H9 (cell line): ENCODE measurements at regions not wholly inside any gene's neighbourhood (a gene's known extent, or its start where the extent isn't known, plus 50 kb on each side); places are given as distances from the start of the nearest gene placed in this dataset.

Source experiments
- DNase-seq: peaks from one replicate; pipeline ENCODE4 v3.0.0-alpha.2; 2017
- H2AFZ ChIP-seq: one replicate; pipeline ENCODE4 v1.6.1; 2013; ENCODE audit warnings: mild to moderate bottlenecking, low read length, control low read depth, moderate library complexity
- H2AK5ac ChIP-seq: 2 replicates; pipeline ENCODE4 v1.6.1; 2013; ENCODE audit warnings: low read length, control low read depth, mixed read lengths; ENCODE audit not compliant: insufficient read length
- H2BK120ac ChIP-seq: one replicate; pipeline ENCODE4 v1.6.1; 2013; ENCODE audit warnings: low read depth, mild to moderate bottlenecking, low read length, control low read depth, inconsistent platforms; ENCODE audit not compliant: poor library complexity, severe bottlenecking
- H2BK12ac ChIP-seq: 2 replicates; pipeline ENCODE4 v1.6.1; 2013; ENCODE audit warnings: low read length, control low read depth, mixed read lengths, low read depth; ENCODE audit not compliant: insufficient read length
- H2BK15ac ChIP-seq: 2 replicates; pipeline ENCODE4 v1.6.1; 2013; ENCODE audit warnings: low read depth, low read length, control low read depth
- H2BK20ac ChIP-seq: one replicate; pipeline ENCODE4 v1.6.1; 2013; ENCODE audit warnings: low read depth, mild to moderate bottlenecking, low read length, control low read depth, inconsistent platforms; ENCODE audit not compliant: poor library complexity, severe bottlenecking
- H2BK5ac ChIP-seq: 2 replicates; pipeline ENCODE4 v1.6.1; 2013; ENCODE audit warnings: low read length, control low read depth, mixed read lengths; ENCODE audit not compliant: insufficient read length
- H3K14ac ChIP-seq: 2 replicates; pipeline ENCODE4 v1.6.1; 2013; ENCODE audit warnings: low read length, control low read depth; ENCODE audit not compliant: insufficient read depth
- H3K18ac ChIP-seq: 2 replicates; pipeline ENCODE4 v1.6.1; 2013; ENCODE audit warnings: low read depth, mild to moderate bottlenecking, mixed read lengths, low read length, control low read depth; ENCODE audit not compliant: insufficient read length
- H3K23ac ChIP-seq: 2 replicates; pipeline ENCODE4 v1.6.1; 2013; ENCODE audit warnings: low read length, control low read depth, mixed read lengths, low read depth; ENCODE audit not compliant: insufficient read length
- H3K23me2 ChIP-seq: 2 replicates; pipeline ENCODE4 v1.6.1; 2013; ENCODE audit warnings: low read depth, mild to moderate bottlenecking, mixed read lengths, low read length, control low read depth; ENCODE audit not compliant: insufficient read length, poor library complexity, severe bottlenecking
- H3K27ac ChIP-seq: 2 replicates; pipeline ENCODE4 v1.5.1; 2013; ENCODE audit warnings: low read length, control low read depth, mixed read lengths, low read depth; ENCODE audit not compliant: insufficient read length
- H3K27me3 ChIP-seq: 2 replicates; pipeline ENCODE4 v1.6.1; 2013; ENCODE audit warnings: low read length, control low read depth, inconsistent platforms; ENCODE audit not compliant: insufficient read depth
- H3K4ac ChIP-seq: 2 replicates; pipeline ENCODE4 v1.6.1; 2013; ENCODE audit warnings: low read depth, mild to moderate bottlenecking, control low read depth, inconsistent platforms, low read length, moderate library complexity
- H3K4me1 ChIP-seq: 2 replicates; pipeline ENCODE4 v1.6.1; 2013; ENCODE audit warnings: low read length, control low read depth, inconsistent platforms; ENCODE audit not compliant: insufficient read depth
- H3K4me2 ChIP-seq: 2 replicates; pipeline ENCODE4 v1.6.1; 2013; ENCODE audit warnings: low read length, control low read depth, mixed read lengths; ENCODE audit not compliant: insufficient read length, insufficient read depth
- H3K56ac ChIP-seq: 2 replicates; pipeline ENCODE4 v1.6.1; 2013; ENCODE audit warnings: low read depth, mild to moderate bottlenecking, mixed read lengths, low read length, control low read depth; ENCODE audit not compliant: insufficient read length
- H3K79me1 ChIP-seq: 2 replicates; pipeline ENCODE4 v1.6.1; 2013; ENCODE audit warnings: low read depth, mild to moderate bottlenecking, moderate library complexity, low read length, control low read depth, inconsistent platforms; ENCODE audit not compliant: insufficient read depth, poor library complexity, severe bottlenecking
- H3K79me2 ChIP-seq: 2 replicates; pipeline ENCODE4 v1.6.1; 2013; ENCODE audit warnings: low read length, control low read depth, inconsistent platforms; ENCODE audit not compliant: insufficient read depth
- H3K9ac ChIP-seq: 2 replicates; pipeline ENCODE4 v1.6.1; 2013; ENCODE audit warnings: low read length, control low read depth, mixed read lengths; ENCODE audit not compliant: insufficient read length; ENCODE audit errors: extremely low read depth
- H3K9me3 ChIP-seq: one replicate; pipeline ENCODE4 v1.6.1; 2013; ENCODE audit warnings: low read depth, low read length, inconsistent platforms; ENCODE audit not compliant: control insufficient read depth
- H3T11ph ChIP-seq: one replicate; pipeline ENCODE4 v1.6.1; 2013; ENCODE audit warnings: mild to moderate bottlenecking, low read length, control low read depth, inconsistent platforms
- H4K20me1 ChIP-seq: one replicate; pipeline ENCODE4 v1.6.1; 2013; ENCODE audit not compliant: control insufficient read depth, insufficient read length, insufficient read depth
- H4K5ac ChIP-seq: 2 replicates; pipeline ENCODE4 v1.6.1; 2013; ENCODE audit warnings: low read depth, mild to moderate bottlenecking, mixed read lengths, low read length, control low read depth; ENCODE audit not compliant: insufficient read length
- H4K8ac ChIP-seq: replicated peaks from 2 replicates; pipeline ENCODE4 v1.6.1; 2013; ENCODE audit warnings: low read length, control low read depth, mixed read lengths, low read depth; ENCODE audit not compliant: insufficient read length
- H4K91ac ChIP-seq: 2 replicates; pipeline ENCODE4 v1.6.1; 2013; ENCODE audit warnings: low read depth, mild to moderate bottlenecking, moderate library complexity, mixed read lengths, low read length, control low read depth; ENCODE audit not compliant: insufficient read length
- H3K27ac Mint-ChIP-seq, 3 experiments: 2 replicates in 2 of 3; 3 replicates in 1 of 3; pipeline ENCODE4 v1.8.0; 2020 to 2021; ENCODE audit warnings: mixed read lengths in 3 of 3, mild to moderate bottlenecking in 1 of 3, moderate library complexity in 1 of 3
- H3K27me3 Mint-ChIP-seq: 2 replicates; pipeline ENCODE4 v1.8.0; 2021; ENCODE audit warnings: low read depth, mild to moderate bottlenecking, moderate library complexity, mixed read lengths
- H3K36me3 Mint-ChIP-seq, 3 experiments: 2 replicates in 2 of 3; 3 replicates in 1 of 3; pipeline ENCODE4 v1.8.0; 2020 to 2021; ENCODE audit warnings: low read depth in 3 of 3, mixed read lengths in 3 of 3; ENCODE audit not compliant: insufficient read depth in 1 of 3
- H3K4me1 Mint-ChIP-seq, 2 experiments: 2 replicates each; pipeline ENCODE4 v1.8.0; 2020; ENCODE audit warnings: mixed read lengths in 2 of 2
- H3K4me3 Mint-ChIP-seq, 2 experiments: 2 replicates in 1 of 2; 3 replicates in 1 of 2; pipeline ENCODE4 v1.8.0; 2020 to 2021; ENCODE audit warnings: mild to moderate bottlenecking in 2 of 2, mixed read lengths in 2 of 2, moderate library complexity in 1 of 2
- H3K9me3 Mint-ChIP-seq, 2 experiments: 2 replicates in 1 of 2; 3 replicates in 1 of 2; pipeline ENCODE4 v1.8.0; 2020; ENCODE audit warnings: mild to moderate bottlenecking in 2 of 2, mixed read lengths in 2 of 2, moderate library complexity in 1 of 2
- WGBS: extraction: QIAGEN DNeasy Blood & Tissue Kit; methylation state at CpG from one replicate; pipeline ENCODE4 v1.1.7; 2013; ENCODE audit warnings: missing lambda C conversion rate, low lambda C conversion rate, mixed read lengths; ENCODE audit not compliant: insufficient read length; ENCODE audit errors: extremely low coverage; 5-methylcytosine and 5-hydroxymethylcytosine counted together
- TF ChIP-seq, protein P1 (sequence below): fragments of 200-600 bp; sonication (generic); conservative IDR thresholded peaks from 3 replicates; pipeline ENCODE4 v1.8.0; 2021; ENCODE audit warnings: antibody characterized with exemption, mild to moderate bottlenecking

DNA sequence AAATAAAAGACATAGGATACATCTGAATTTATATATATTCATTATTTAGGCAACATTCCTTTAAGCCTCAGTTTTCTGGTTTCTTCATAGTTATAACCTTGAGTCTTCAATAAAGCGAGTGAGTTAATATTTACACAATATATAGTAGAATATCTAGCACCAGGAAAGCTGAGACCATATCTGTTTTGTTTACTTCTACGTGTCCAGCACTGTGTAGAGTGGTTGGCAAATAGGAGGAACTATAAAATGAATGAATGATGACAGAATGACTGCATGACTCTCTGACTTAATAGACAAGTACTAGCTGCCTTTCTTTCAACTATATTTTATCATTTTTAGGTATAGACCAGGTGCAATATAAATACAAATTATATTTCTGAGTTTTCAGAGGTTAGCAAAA lies 197.8 kb upstream of the RBMS3 start:
- Histone ChIP-seq H2BK12ac (no peak overlapping the region), H2AFZ (no peak overlapping the region), H2BK20ac (no peak overlapping the region), H4K8ac (no peak overlapping the region), H2BK5ac (no peak overlapping the region), H3K27ac (no peak overlapping the region), H3K23ac (no peak overlapping the region), H3K4ac (no peak overlapping the region), H4K5ac (no peak overlapping the region), H3K18ac (no peak overlapping the region), H3K9me3 (no peaks in the 10 kb centered on the region), H3K27me3 (no peaks in the 10 kb centered on the region), H2BK15ac (no peak overlapping the region), H3K79me2 (no peaks in the 10 kb centered on the region), H3K4me2 (no peak overlapping the region), H3K9ac (no peak overlapping the region), H3K23me2 (no peaks in the 10 kb centered on the region), H3T11ph (no peak overlapping the region), H3K79me1 (no peaks in the 10 kb centered on the region), H3K14ac (no peak overlapping the region), H2AK5ac (no peak overlapping the region), H3K56ac (no peak overlapping the region), H4K20me1 (no peaks in the 10 kb centered on the region), H3K4me1 (no peaks in the 10 kb centered on the region), H2BK120ac (no peak overlapping the region), H4K91ac (no peak overlapping the region)
- Mint-ChIP-seq H3K4me3 (no peak overlapping the region), H3K27ac (no peak overlapping the region), H3K36me3 (0 out of 7 replicates have a peak, but pooled peaks cover 0 to 3% (median 0%) of the 10 kb centered on the region in 3 experiments), H3K9me3 (peaks cover 9 to 12% of the 10 kb centered on the region in 2 experiments), H3K4me1 (no peaks in the 10 kb centered on the region), H3K27me3 (no peaks in the 10 kb centered on the region)
- DNase-seq: no peak
- TF ChIP-seq, protein P1, sequence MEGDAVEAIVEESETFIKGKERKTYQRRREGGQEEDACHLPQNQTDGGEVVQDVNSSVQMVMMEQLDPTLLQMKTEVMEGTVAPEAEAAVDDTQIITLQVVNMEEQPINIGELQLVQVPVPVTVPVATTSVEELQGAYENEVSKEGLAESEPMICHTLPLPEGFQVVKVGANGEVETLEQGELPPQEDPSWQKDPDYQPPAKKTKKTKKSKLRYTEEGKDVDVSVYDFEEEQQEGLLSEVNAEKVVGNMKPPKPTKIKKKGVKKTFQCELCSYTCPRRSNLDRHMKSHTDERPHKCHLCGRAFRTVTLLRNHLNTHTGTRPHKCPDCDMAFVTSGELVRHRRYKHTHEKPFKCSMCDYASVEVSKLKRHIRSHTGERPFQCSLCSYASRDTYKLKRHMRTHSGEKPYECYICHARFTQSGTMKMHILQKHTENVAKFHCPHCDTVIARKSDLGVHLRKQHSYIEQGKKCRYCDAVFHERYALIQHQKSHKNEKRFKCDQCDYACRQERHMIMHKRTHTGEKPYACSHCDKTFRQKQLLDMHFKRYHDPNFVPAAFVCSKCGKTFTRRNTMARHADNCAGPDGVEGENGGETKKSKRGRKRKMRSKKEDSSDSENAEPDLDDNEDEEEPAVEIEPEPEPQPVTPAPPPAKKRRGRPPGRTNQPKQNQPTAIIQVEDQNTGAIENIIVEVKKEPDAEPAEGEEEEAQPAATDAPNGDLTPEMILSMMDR: no peak
- no CpG with 5 or more reads among the region's 2 CpGs for WGBS
